HuH-7 (cell line): ENCODE measurements at regions not wholly inside any gene's neighbourhood (a gene's known extent, or its start where the extent isn't known, plus 50 kb on each side); places are given as distances from the start of the nearest gene placed in this dataset.

ENCODE experiments used
- DNase-seq: peaks from one replicate; pipeline ENCODE4 v3.0.0; 2011; ENCODE audit warnings: low spot score

DNA sequence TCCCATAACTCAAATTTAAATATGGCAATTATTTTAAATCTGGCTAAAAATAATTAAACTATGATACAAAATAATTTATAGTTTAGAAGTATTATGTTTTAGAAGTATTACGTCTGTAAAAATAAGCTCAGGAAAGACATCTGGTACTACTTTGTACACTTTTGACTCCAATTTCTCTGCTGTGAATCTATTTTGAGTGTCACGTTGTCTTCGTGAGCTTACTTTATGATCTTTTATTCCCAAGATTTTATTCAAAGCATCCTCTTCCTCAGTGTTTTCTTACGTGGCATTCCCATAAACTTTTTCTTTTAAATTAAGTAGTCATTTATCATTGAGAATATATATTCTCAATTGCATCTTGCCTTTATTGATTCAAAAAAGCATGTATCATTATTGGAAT is 223.3 kb upstream of the KCNJ16 start:
- no peak for DNase-seq

DNA sequence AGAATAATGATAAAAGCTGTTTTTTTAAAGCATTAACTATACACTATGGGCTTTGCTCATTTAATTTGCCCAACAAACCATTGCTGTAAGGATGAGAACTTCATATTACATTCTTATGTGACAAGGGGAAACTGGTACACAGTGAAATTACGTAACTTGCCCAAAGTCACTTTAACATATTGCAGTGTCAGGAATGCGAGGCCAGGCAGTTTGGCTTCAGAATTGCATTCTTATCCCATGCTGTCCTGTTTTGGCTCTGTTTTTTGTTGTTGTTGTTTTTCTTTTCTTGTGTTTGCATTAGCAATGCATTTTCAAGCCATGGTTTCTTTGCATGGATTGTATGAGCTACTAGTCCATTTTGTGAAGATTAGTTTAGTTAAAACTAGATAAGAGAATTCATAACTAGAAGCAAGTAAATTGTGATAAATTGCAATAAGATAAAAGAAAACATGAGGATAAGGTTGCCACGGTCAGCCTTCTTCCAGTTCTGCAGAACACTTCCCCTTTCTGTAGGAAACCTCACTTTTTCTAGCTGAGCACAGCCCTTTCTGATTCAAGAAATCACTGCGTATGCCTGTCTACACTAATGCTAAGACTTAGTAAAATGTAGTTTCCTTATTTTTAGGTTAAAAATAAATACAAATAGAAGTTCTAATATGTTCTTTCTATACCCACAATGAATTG is 221.3 kb upstream of the KCNJ16 start:
- DNase-seq: no peak

DNA sequence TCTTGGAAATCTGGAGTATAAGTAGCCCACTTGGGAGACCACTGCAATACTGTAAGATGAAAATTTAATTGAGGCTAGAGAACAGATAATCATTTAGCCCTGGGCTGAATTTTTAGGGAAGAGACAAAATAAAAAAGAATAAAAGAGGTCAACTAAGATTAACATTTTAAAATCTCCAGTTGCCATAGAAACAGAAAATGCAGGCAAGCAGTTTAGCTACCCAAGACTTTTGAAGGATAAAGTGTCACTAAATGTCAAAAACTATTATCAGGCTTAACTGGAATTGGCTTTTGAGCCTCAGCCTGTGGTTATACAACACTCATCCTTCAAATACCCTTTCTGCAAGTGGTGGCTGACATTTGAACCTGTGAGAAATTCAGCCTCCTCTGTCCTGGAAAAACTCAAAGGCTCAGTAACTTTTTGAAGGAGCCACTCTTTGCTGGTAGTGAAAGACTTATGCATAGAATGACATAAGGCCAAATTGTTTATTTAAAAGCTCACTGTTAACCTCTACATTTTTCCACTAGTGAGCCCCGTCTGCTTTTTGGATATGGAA is 220.7 kb upstream of the KCNJ16 start:
- no peak for DNase-seq

DNA sequence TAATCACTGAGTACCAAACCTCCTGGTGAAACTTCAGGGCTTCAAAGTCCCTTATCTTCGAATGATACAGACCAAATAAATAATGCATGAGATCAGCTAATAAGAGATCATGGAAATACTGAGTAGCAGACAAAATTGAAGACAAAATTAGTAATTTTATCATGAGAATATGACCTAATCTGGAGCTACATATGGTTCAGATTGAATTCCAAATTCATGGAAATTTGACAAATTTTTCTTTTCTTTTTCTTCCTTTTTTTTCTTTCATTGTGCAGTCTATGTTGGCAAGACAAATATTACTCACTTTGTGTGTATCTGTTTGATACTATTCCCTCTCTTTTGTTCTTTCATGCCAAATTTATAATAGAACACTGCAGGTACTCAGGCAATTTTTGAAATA is 218.1 kb upstream of the KCNJ16 start:
- no peak for DNase-seq

DNA sequence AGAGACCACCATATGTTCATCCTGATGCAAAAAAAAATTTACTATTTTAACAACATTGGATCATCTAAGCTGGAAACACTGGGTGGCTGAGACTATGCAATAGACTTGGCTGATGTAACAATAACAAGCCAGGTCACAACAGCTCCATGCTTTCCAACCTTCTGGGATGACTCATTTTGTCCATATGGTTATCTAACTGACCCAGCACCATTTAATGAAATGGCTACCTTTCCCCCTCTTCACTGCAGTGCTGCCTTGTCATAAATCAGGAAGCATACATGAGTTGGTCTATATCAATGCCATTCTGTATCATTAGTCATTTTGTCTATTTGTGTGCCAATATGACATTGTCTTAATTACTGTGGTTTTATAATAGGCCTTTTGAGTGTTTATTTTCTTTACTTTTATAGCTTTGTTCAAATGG is 217.6 kb upstream of the KCNJ16 start:
- no peak for DNase-seq

DNA sequence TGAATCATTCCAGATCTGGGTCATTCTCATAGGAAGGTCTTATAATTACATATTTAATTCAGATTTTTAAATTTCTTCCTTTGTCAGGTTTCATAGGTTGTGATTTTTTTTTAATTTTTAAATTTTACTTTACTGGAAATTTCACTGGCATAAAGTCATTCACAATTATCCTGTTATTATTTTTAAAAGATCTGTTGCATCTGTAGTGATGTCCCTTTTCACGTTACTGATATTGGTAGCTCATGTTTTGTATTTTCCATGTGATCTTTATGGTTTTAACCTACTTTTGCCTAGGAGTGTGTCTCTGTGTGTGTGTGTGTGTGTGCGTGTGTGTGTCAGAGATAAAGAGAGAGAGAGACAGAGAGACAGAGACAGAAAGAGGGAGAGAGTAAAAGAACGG is 216.6 kb upstream of the KCNJ16 start:
- DNase-seq: no peak

DNA sequence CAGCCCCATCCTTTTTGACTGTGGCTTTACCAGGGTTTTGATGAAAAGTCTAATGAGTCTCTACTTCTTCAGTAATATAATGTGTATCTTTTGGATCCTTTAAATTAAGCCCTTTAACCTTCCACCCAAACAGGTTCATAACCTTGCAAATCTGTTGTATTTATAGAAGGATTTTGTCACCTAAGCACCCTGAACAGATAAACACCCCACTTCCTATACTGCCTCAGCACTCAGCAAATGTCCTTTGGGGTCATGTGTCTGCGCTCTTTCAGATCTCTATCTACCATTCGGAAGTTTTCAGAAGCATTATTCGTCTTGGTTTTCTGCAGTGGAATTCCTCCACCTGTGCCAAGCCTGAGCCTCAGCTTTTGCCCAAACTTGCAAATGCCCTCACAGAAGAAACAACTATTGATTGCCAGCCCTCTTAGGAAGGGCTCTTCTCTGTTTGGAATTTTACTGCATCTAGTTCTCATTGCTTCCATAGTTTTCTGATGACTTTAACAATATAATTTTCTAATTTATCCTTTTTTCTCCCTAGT is 214.8 kb upstream of the KCNJ16 start:
- no peak for DNase-seq

DNA sequence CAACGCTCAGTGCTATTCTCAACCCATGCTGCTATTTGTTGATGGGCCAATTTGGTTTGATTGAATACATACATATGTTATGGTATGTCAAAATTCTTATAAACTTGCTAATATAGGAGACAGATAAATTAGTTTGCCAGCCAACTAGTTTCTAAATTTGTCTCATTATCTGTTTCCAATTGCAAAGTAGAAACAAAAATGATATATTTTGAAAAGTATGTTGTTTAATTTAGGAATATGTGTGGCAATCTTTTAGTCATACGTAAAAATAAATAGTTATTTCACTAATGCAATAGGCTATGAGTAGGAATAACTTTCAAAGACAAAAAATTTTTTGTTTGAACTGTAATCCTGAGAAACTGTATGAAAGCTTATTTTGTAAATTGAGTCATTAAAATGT is 210.6 kb upstream of the KCNJ16 start:
- DNase-seq: no peak

DNA sequence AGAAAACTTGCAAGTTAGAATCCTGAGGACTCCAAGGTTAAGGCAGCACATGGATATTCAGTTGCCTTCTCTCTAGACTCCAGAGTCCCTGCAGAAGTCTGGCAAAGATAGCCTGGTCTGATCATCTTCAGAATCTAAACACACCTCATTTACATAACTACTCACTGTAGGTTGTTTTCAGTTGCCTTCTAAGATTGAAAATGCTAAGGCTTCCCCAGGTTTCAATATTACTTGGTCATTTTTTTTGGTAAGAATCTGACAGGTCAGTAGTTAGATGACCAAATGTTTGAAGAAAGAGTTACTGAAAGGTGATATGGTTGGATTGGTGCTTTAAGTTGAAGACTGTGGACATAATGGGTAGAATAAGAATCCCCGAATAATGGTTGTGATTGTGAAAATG is 205.4 kb upstream of the KCNJ16 start:
- no peak for DNase-seq

DNA sequence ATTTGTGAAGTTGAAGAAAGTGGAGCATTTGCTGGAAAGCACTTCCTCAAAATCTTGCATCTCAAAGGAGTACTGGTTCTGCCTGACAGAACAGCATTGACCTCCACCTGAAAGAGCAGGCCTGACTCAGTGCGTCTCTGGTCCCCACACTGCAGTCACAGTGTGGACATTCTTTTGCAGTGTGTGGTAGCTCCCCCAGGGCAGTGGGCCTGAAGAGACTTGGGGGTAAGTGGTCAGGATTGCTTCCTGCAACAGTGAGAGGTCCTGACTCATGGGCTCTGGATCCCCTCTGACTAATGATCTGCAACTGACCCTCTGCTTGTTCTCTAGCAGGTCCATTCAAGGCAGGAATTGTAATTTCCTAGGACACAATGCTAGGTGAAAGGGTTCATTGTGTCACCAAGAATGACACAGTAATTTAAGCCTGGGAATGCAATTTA is 204.9 kb upstream of the KCNJ16 start:
- DNase-seq: no peak

DNA sequence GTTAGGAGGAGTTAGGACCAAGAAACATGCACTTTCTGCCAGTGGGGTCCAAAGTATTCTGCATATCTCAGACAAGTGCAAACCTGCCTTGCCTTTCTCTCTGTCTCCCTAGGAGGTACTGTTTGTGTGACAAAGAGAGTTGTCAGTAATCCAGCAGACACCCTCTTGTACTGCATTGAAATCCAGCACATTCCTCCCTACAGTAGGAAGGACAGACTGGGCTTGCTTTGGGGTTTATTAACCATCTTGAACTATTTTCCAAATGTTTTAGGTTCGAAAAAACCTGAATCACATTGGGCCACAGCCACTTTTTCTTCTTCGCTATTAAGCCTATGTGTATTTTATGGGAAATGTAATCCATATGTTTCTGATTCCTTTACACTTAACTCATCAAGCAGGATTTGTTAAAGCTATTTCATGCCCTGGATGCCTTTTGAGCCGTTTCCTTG is 204.2 kb upstream of the KCNJ16 start:
- DNase-seq: no peak

DNA sequence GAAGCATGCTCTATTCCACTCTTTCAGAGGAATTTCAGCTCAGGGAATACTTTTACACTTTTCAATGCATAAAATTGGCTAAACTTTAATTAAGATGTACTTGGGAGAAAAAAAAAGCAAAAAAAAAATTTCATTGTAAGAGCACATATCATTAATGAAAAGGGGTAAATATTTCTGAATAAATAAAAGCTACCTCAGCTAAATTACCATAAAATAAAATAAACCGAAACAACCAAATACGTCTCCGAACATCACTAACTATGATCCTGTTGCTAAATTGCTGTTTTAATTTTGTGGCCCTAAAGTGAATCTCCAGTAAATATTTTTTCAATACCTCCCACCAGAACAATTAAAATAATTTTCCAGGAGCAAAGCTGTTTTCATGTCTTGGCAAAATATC is 203.7 kb upstream of the KCNJ16 start:
- no peak for DNase-seq

DNA sequence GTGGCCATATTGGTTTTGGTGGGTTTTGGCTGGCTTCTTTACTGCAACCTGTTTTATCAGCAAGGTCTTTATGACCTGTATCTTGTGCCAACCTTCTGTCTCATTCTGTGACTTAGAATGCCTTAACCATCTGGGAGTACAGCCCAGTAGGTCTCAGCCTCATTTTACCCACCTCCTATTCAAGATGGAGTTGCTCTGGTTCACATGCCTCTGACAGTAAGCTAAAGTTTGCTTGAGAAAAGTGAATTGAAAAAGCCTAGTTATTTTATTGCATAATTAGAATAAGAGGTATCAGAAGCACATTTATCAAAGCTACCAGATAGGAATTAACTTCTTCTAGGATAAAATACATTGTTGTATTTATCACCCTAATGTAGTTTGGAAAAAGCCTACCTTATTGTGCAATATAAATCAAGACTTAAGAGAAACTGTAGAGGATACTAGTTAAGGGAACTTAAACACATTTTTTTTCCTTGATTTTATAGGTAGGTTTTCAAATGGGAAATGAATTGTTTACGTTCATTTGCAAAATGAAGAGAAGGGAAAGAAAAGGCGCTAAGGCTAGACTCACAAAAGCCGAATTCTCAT is 202.3 kb upstream of the KCNJ16 start:
- no peak for DNase-seq

DNA sequence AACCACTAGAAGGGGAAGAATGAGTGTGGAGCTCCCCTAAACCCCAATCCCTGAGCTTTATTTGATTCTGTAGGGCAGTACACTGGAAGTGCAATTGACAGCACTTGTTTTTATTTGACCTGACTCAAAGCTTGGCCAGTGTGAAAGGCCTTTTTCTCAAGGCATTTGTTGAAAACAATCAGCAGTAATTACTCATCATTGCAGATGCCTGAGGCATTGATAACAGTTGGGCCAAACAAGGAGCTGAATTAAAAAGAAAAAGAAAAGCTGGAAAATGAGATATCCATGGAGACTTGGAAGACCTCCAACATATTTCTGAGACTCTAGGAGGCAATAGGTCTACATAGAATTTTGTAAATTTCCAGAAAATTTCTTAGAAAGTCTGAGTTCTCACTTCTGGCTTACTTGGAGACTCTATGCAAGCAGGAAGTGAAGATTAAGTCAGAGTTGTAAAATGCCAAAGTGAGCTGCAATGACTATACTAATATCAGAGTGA is 200.8 kb upstream of the KCNJ16 start:
- DNase-seq: no peak

DNA sequence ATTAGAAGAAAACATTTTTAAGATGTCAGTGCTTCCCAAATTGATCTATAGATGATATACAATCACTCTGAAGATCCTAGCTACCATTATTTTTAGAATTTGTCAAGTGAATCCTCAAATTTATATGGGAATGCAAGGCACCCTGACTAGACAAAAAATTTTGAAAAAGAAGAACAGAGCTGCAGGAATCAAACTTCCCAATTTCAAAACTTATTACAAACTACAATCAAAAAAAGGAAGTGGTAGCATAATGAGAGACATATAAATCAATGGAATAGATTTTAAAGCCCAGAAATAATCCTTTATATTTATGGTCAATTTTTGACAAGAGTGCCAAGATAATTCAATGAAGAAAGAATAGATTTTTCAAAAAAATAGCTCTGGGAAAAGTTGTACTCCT is 198.3 kb upstream of the KCNJ16 start:
- DNase-seq: no peak

DNA sequence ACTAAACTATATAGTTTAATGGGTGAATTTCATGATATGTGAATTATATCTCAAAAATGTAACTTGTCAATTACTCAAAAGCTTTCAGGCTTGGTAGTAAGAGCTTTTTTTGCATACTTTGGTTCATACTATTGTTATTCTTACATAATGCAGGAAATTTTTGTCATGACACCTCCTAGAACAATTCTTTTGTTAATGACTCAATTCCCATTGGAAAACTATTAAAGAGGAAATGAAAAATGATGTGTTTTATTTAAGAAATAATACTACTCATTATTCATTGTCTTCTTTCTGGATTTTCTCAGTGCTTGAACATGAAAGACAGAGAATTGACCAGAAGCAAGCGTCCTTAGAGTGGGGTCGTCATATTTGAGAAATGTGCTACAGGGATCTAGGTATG is 196.4 kb upstream of the KCNJ16 start:
- no peak for DNase-seq

DNA sequence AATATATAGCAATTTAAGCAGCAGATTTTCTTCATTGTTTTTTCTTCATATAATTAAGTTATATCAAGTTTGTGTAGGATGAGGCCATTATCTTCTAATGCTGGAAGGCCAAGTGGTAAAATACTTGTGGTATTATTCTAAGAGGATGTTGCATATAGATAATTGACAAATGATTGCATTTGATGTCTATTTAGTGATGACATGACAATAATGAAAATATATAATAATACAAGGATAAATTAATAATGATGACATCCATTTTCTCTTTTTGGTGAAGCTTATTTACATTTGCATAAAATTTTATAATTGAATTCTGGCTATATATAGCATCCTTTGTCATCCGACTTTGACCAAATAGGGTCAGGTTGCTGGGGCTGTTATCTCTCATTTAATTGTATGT is 195.4 kb upstream of the KCNJ16 start:
- no peak for DNase-seq

DNA sequence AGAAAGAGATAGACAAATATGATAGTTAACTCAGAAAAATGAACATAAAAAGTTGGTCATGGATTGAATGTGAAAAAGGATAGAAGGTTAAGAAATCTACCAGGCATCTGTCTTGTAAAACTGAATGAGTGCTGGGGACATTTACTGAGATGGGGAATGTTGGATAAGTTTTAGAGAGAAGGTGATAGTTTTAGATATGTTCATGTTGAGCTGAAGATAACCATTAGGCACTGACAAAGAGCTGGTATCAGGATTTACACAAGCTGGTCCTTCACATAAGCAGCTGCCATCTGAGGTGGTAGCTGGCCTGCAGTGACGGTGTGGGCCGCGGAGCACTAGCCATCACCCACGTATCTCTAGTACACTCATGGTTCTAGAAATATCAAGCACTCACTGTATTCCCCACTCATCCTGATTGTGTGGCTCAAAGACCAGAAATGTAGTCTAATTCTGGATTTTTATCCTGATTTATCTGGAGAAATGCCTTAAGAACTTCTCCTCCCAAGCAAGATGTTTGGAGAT is 194.4 kb upstream of the KCNJ16 start:
- no peak for DNase-seq

DNA sequence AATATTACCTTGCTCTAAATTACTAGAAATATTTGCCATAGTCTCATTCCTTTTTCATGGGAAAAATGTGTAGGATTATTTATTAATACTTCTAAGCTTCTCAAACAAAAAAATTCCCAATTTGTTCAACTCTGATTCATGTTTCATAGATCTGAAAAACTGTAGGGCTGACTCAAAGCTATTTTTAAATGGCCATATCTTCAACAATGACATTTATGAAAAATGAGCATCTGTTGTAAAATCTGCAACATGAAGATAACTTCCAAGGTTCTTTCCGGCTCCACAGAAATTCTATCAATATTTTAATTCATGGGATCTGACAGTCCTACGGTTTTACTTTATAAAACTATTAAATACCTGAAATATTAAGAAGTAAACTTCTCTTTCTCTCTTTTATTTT is 192.7 kb upstream of the KCNJ16 start:
- DNase-seq: no peak

DNA sequence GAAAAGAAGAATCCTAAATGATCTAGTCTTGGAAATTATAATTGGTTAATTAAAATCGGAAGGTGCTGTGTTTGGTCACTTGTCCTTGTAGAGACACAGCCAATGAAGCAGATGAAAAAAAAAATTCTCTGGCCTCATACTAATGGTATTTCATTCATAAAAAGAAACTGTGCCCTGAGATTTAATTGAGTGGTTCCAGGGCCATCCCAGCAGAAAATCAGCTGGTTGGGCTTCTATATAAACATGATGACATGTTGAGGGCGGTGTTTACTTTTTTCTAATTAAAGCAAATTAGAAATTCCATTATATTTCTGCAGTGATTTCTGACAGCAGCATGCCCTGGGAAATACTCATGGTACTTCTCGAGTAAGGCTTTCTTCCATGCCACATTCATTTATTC is 191.9 kb upstream of the KCNJ16 start:
- DNase-seq: no peak

DNA sequence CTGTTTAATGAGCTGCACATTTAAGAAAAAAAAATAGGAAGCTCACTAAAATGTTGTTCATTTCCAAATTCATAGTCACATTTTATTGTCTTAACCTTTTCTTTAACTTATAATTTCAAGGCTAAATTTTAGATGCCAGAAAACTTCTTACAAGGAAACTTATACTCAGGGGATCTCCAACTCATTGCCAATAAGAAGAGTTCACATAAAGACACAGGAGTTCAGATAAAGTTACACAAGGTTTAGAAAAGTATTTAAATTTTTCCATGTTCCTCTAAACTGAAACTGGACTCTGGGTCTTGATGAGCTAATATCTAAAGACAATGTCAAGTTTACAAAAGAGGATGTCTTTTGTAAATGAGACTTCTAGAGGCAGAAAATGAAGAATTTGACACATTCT is 190.7 kb upstream of the KCNJ16 start:
- DNase-seq: no peak

DNA sequence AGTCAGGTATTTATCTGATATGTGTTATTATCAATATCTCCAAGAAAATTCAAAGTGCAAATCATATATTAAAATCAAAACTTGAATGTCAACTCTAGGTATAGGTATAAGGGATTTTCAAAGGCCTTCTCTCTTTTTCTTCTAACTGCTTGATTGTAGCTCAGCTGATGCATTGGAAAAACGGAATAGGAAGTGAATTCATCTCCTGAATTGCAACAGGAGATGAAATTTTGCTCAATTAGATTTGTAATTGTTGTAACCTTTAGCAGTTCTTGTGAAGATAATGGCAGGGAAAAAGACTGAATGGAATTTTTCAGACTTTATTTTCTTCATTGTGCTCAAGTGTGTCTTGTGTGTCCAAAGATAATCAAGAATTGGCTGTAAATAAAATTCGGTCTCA is 190.2 kb upstream of the KCNJ16 start:
- no peak for DNase-seq

DNA sequence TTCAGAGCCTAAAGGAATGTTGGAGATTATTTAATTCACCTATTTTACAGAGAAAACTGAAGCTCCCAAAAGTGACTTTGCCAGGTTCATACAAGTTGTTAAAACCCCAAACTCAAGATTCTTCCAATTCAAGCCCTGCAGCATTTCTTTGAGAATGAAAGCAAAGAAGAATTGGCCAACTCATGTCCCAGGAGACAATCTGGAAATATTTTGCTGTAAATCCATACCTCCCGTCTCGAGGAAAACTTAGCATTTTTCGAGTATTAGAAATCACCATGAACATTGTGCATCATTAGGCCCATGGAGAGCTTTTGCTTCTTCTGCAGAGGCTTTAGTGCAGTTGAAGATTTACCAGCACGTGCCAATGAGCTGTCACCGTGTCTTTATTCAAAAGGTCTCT is 176.4 kb upstream of the KCNJ16 start:
- DNase-seq: no peak
